NB4 (cell line): ENCODE measurements at regions not wholly inside any gene's neighbourhood (a gene's known extent, or its start where the extent isn't known, plus 50 kb on each side); places are given as distances from the start of the nearest gene placed in this dataset.

Source experiments
- CTCF ChIP-seq: IDR thresholded peaks from one replicate; pipeline ENCODE4 v1.5.1; 2012; ENCODE audit warnings: low read depth, low read length
- TF ChIP-seq, protein P1 (sequence below): IDR thresholded peaks from 2 replicates; pipeline ENCODE4 v1.6.1; 2011; ENCODE audit warnings: low read depth, low read length

DNA sequence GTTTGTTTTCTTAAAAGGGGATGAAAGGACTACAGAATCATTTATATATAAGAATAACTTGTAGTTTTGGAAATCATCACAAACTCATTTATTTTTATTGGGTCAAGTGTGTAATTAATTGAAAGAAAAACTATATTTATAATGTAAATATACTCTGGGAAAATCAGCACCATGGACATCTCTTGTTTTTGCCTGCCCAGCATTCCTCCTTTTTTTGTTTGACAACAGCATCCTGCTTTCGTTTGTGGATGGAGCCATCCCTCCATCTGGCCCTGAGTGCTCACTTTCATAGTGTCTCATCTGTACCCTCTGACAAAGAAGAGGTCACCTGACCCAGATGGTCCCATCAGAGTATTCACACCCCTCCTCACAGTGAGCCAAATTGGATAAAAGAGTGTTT, 308.2 kb upstream of the HTR1E start:
- TF ChIP-seq CTCF, result no peak
- TF ChIP-seq, protein P1, sequence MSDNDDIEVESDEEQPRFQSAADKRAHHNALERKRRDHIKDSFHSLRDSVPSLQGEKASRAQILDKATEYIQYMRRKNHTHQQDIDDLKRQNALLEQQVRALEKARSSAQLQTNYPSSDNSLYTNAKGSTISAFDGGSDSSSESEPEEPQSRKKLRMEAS, result no peak
